ENCODE measurements at regions not wholly inside any gene's neighbourhood (a gene's known extent, or its start where the extent isn't known, plus 50 kb on each side); places are given as distances from the start of the nearest gene placed in this dataset.

DNA sequence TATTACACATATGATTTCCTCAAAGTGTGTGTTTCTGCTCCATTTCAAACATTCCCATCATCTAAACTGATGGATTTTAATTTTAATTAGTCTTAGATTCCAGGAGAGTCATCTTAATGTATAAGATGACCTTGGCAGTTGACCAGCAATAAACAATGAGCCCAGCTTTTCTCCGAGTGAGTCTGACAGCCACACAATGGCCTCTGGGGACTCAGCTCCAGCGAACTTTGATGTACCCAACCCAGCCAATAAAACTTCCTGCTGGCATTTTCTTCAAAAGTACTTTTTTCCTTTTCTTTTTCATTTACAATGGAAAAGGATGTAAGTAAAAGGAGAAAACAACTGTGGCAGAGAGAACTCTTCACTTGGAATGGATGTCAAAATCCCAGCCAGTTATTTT is 139.1 kb upstream of the CTBP2 start:
- no TSS peak for BruUV-seq (replicated peaks)
- H3K27ac ChIP-seq (ENCODE audit: low read depth, low read length, poor library complexity, severe bottlenecking) = no peak overlapping the region
- no peaks in the 10 kb centered on the region for H3K9me3 ChIP-seq (ENCODE audit: low read depth, low read length, poor library complexity, severe bottlenecking)
- ChIA-PET CTCF (no interaction called here), POLR2A (ENCODE audit: low non-redundant PET) (no interaction called here)
- intact Hi-C loops (cut with micrococcal nuclease; ENCODE audit: unreplicated experiment) = no loop called here
- H3K27me3 ChIP-seq (replicated peaks; ENCODE audit: insufficient read depth, low read depth, low read length, poor library complexity) = peaks cover 26% of the 10 kb centered on the region
- TF ChIP-seq, protein P1, sequence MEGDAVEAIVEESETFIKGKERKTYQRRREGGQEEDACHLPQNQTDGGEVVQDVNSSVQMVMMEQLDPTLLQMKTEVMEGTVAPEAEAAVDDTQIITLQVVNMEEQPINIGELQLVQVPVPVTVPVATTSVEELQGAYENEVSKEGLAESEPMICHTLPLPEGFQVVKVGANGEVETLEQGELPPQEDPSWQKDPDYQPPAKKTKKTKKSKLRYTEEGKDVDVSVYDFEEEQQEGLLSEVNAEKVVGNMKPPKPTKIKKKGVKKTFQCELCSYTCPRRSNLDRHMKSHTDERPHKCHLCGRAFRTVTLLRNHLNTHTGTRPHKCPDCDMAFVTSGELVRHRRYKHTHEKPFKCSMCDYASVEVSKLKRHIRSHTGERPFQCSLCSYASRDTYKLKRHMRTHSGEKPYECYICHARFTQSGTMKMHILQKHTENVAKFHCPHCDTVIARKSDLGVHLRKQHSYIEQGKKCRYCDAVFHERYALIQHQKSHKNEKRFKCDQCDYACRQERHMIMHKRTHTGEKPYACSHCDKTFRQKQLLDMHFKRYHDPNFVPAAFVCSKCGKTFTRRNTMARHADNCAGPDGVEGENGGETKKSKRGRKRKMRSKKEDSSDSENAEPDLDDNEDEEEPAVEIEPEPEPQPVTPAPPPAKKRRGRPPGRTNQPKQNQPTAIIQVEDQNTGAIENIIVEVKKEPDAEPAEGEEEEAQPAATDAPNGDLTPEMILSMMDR (conservative IDR thresholded peaks at IDR 0.05; ENCODE audit: low read depth, low read length) = no peak
- no peak for TF ChIP-seq EZH2 (IDR thresholded peaks at IDR 0.05; ENCODE audit: borderline replicate concordance, low read depth, low read length, poor library complexity, severe bottlenecking)
- DNase-seq (ENCODE audit: low spot score) = no peak
- no peak overlapping the region for H3K4me3 ChIP-seq (ENCODE audit: low read depth, low read length, poor library complexity, severe bottlenecking)
- no peaks in the 10 kb centered on the region for H3K4me1 ChIP-seq (ENCODE audit: insufficient read depth, low read length, poor library complexity, severe bottlenecking)
- H3K36me3 ChIP-seq (ENCODE audit: insufficient read depth, low read length, poor library complexity, severe bottlenecking) = no peaks in the 10 kb centered on the region

DNA sequence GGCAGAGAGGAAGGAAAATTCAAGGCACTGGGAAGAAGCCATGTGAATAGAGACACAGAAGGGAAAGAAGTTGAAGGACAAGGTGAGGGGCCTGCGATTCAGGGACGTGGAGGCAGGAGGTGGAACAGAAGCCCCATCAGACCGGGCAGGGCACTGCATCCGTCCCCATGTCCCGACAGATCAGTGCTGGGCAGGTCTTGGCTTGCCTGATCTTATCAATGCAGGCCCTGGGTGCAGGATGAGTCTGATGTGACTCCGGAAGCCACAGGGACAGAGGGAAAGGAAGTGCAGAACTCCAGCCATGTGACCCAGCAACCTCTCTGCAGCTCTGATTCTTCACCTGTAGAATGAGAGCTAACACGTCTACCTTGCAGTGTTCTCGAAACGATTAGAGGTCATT is 136.2 kb upstream of the CTBP2 start:
- Histone ChIP-seq H3K9me3 (ENCODE audit: low read depth, low read length, poor library complexity, severe bottlenecking) (no peaks in the 10 kb centered on the region), H3K4me3 (ENCODE audit: low read depth, low read length, poor library complexity, severe bottlenecking) (no peak overlapping the region), H3K27ac (ENCODE audit: low read depth, low read length, poor library complexity, severe bottlenecking) (no peak overlapping the region), H3K27me3 (replicated peaks; ENCODE audit: insufficient read depth, low read depth, low read length, poor library complexity) (peaks cover 21% of the 10 kb centered on the region), H3K36me3 (ENCODE audit: insufficient read depth, low read length, poor library complexity, severe bottlenecking) (no peaks in the 10 kb centered on the region), H3K4me1 (ENCODE audit: insufficient read depth, low read length, poor library complexity, severe bottlenecking) (no peaks in the 10 kb centered on the region)
- DNase-seq (ENCODE audit: low spot score) = no peak
- ChIA-PET POLR2A (ENCODE audit: low non-redundant PET) (no interaction called here), CTCF (no interaction called here)
- intact Hi-C loops (cut with micrococcal nuclease; ENCODE audit: unreplicated experiment) = no loop called here
- BruUV-seq (replicated peaks) = no TSS peak
- no peak for TF ChIP-seq EZH2 (IDR thresholded peaks at IDR 0.05; ENCODE audit: borderline replicate concordance, low read depth, low read length, poor library complexity, severe bottlenecking)
- TF ChIP-seq, protein P1 (conservative IDR thresholded peaks at IDR 0.05; ENCODE audit: low read depth, low read length) = no peak

DNA sequence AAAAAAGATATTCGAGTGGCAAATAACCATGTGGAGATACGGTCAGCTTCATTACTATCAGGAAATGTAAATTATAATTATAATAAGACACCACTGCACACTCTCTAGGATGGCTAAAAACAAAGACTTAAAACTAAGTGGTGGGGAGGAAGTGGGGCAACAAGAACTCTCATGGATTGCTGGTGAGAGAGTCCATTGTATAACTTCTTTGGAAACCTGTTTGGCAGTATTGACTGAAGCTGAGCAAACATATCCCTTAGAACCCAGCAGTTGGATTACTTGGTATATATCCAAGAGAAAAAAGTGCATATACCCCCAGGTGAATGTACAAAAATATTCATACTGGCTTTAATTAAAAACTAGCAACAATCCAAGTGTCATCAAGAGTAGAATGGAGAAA is 133.7 kb upstream of the CTBP2 start:
- Histone ChIP-seq H3K4me1 (ENCODE audit: insufficient read depth, low read length, poor library complexity, severe bottlenecking) (no peaks in the 10 kb centered on the region), H3K27ac (ENCODE audit: low read depth, low read length, poor library complexity, severe bottlenecking) (no peak overlapping the region), H3K9me3 (ENCODE audit: low read depth, low read length, poor library complexity, severe bottlenecking) (no peaks in the 10 kb centered on the region), H3K36me3 (ENCODE audit: insufficient read depth, low read length, poor library complexity, severe bottlenecking) (no peaks in the 10 kb centered on the region), H3K27me3 (replicated peaks; ENCODE audit: insufficient read depth, low read depth, low read length, poor library complexity) (peaks cover 12% of the 10 kb centered on the region), H3K4me3 (ENCODE audit: low read depth, low read length, poor library complexity, severe bottlenecking) (no peak overlapping the region)
- POLR2A ChIA-PET (ENCODE audit: low non-redundant PET) = no interaction called here
- intact Hi-C loops (cut with micrococcal nuclease; ENCODE audit: unreplicated experiment) = no loop called here
- TF ChIP-seq EZH2 (IDR thresholded peaks at IDR 0.05; ENCODE audit: borderline replicate concordance, low read depth, low read length, poor library complexity, severe bottlenecking) = no peak
- BruUV-seq (replicated peaks) = no TSS peak
- DNase-seq (ENCODE audit: low spot score) = no peak
- CTCF ChIA-PET = no interaction called here

DNA sequence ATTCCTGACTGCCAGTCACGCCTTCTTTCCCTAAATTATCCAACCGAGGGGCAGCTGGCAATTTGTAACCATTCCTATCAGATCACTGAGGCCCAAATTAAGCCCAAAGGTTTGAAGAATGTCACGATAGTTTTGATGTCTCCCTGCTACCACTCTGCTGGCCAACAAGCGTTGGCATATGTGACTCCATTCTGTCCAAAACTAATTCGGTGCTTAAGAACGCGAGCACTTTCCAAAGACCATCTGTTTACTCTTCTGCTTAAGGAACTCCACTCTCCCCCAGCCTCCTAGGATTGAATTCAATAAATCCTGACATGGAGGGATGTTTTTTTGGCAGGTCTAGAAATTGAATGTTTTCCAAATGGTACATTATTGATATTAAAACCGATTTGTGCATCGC is 131.5 kb upstream of the CTBP2 start:
- Histone ChIP-seq H3K9me3 (ENCODE audit: low read depth, low read length, poor library complexity, severe bottlenecking) (no peaks in the 10 kb centered on the region), H3K27me3 (replicated peaks; ENCODE audit: insufficient read depth, low read depth, low read length, poor library complexity) (peaks cover 7% of the 10 kb centered on the region), H3K36me3 (ENCODE audit: insufficient read depth, low read length, poor library complexity, severe bottlenecking) (no peaks in the 10 kb centered on the region), H3K27ac (ENCODE audit: low read depth, low read length, poor library complexity, severe bottlenecking) (no peak overlapping the region), H3K4me3 (ENCODE audit: low read depth, low read length, poor library complexity, severe bottlenecking) (no peak overlapping the region), H3K4me1 (ENCODE audit: insufficient read depth, low read length, poor library complexity, severe bottlenecking) (no peaks in the 10 kb centered on the region)
- POLR2A ChIA-PET (ENCODE audit: low non-redundant PET) = no interaction called here
- TF ChIP-seq EZH2 (IDR thresholded peaks at IDR 0.05; ENCODE audit: borderline replicate concordance, low read depth, low read length, poor library complexity, severe bottlenecking) = no peak
- TF ChIP-seq, protein P1 (conservative IDR thresholded peaks at IDR 0.05; ENCODE audit: low read depth, low read length) = no peak
- BruUV-seq (replicated peaks) = no TSS peak
- intact Hi-C loops (cut with micrococcal nuclease; ENCODE audit: unreplicated experiment) = no loop called here
- CTCF ChIA-PET = no interaction called here
- no peak for DNase-seq (ENCODE audit: low spot score)
